WTC11 (cell line): ENCODE measurements at regions not wholly inside any gene's neighbourhood (a gene's known extent, or its start where the extent isn't known, plus 50 kb on each side); places are given as distances from the start of the nearest gene placed in this dataset.

Experiments
- ATF6 ChIP-seq: sonication (generic); formaldehyde crosslinking; IDR thresholded peaks from 2 replicates; pipeline ENCODE4 v1.8.1; 2023; ENCODE audit warnings: mild to moderate bottlenecking, missing genetic modification reagents
- CREB1 ChIP-seq: sonication (generic); formaldehyde crosslinking; IDR thresholded peaks from 2 replicates; pipeline ENCODE4 v1.8.0; 2023; ENCODE audit warnings: mild to moderate bottlenecking, missing genetic modification reagents
- CTCF ChIP-seq: fragments of 200-600 bp; IDR thresholded peaks from 2 replicates; pipeline ENCODE4 v1.8.0; 2022; ENCODE audit warnings: antibody characterized with exemption
- E2F5 ChIP-seq: sonication (generic); formaldehyde crosslinking; IDR thresholded peaks from 2 replicates; pipeline ENCODE4 v1.8.1; 2022; ENCODE audit warnings: mild to moderate bottlenecking, moderate library complexity, missing genetic modification reagents
- HMGXB4 ChIP-seq: sonication (generic); formaldehyde crosslinking; IDR thresholded peaks from 2 replicates; pipeline ENCODE4 v1.8.1; 2023; ENCODE audit warnings: mild to moderate bottlenecking, moderate library complexity, missing genetic modification reagents
- JUN ChIP-seq: sonication (generic); formaldehyde crosslinking; IDR thresholded peaks from 2 replicates; pipeline ENCODE4 v1.8.0; 2023; ENCODE audit warnings: mild to moderate bottlenecking, missing genetic modification reagents
- SP1 ChIP-seq: sonication (generic); formaldehyde crosslinking; conservative IDR thresholded peaks from 2 replicates; pipeline ENCODE4 v1.8.1; 2022; ENCODE audit warnings: missing genetic modification reagents
- ZNF138 ChIP-seq: sonication (generic); formaldehyde crosslinking; conservative IDR thresholded peaks from 2 replicates; pipeline ENCODE4 v1.8.1; 2022; ENCODE audit warnings: mild to moderate bottlenecking, moderate library complexity, missing genetic modification reagents
- ZNF232 ChIP-seq: sonication (generic); formaldehyde crosslinking; IDR thresholded peaks from 2 replicates; pipeline ENCODE4 v1.8.0; 2022; ENCODE audit warnings: mild to moderate bottlenecking, missing genetic modification reagents
- TF ChIP-seq, protein P1 (sequence below): sonication (generic); formaldehyde crosslinking; IDR thresholded peaks from 2 replicates; pipeline ENCODE4 v1.8.1; 2022; ENCODE audit warnings: low read depth, missing genetic modification reagents, borderline replicate concordance

- TF ChIP-seq ATF6 (CRISPR knock-in tag) = no peak
- TF ChIP-seq ZNF232 = no peak
- TF ChIP-seq CTCF = no peak
- no peak for TF ChIP-seq JUN (CRISPR knock-in tag)
- TF ChIP-seq HMGXB4 (CRISPR knock-in tag) = no peak
- TF ChIP-seq E2F5 = no peak
- no peak for TF ChIP-seq CREB1 (CRISPR knock-in tag)
- TF ChIP-seq, protein P1, sequence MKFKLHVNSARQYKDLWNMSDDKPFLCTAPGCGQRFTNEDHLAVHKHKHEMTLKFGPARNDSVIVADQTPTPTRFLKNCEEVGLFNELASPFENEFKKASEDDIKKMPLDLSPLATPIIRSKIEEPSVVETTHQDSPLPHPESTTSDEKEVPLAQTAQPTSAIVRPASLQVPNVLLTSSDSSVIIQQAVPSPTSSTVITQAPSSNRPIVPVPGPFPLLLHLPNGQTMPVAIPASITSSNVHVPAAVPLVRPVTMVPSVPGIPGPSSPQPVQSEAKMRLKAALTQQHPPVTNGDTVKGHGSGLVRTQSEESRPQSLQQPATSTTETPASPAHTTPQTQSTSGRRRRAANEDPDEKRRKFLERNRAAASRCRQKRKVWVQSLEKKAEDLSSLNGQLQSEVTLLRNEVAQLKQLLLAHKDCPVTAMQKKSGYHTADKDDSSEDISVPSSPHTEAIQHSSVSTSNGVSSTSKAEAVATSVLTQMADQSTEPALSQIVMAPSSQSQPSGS (CRISPR knock-in tag) = no peak
- TF ChIP-seq SP1 (CRISPR knock-in tag) = no peak
- no peak for TF ChIP-seq ZNF138
These were observed 235.8 kb upstream of the CDH8 start for GRCh38 chr16:62272035-62272434.
